ENCODE measurements at regions not wholly inside any gene's neighbourhood (a gene's known extent, or its start where the extent isn't known, plus 50 kb on each side); places are given as distances from the start of the nearest gene placed in this dataset.

GRCh38 chr18:53764086-53764485 lies 460.4 kb downstream of the MBD2 start:
- no peak for TF ChIP-seq FOSL1 (CRISPR knock-in tag; IDR thresholded peaks at IDR 0.05; ENCODE audit: borderline replicate concordance)
- no peak for TF ChIP-seq TBP (CRISPR knock-in tag; IDR thresholded peaks at IDR 0.05)
- no peak for TF ChIP-seq THAP9 (CRISPR knock-in tag; IDR thresholded peaks at IDR 0.05; ENCODE audit: borderline replicate concordance)
- no peak for TF ChIP-seq NFYB (CRISPR knock-in tag; IDR thresholded peaks at IDR 0.05)
- TF ChIP-seq, protein P1, sequence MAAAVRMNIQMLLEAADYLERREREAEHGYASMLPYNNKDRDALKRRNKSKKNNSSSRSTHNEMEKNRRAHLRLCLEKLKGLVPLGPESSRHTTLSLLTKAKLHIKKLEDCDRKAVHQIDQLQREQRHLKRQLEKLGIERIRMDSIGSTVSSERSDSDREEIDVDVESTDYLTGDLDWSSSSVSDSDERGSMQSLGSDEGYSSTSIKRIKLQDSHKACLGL (CRISPR knock-in tag; IDR thresholded peaks at IDR 0.05), result no peak
- no peak for TF ChIP-seq ZBTB38 (CRISPR knock-in tag; IDR thresholded peaks at IDR 0.05)
- TF ChIP-seq PREB (CRISPR knock-in tag; IDR thresholded peaks at IDR 0.05), result no peak
- TF ChIP-seq, protein P2, sequence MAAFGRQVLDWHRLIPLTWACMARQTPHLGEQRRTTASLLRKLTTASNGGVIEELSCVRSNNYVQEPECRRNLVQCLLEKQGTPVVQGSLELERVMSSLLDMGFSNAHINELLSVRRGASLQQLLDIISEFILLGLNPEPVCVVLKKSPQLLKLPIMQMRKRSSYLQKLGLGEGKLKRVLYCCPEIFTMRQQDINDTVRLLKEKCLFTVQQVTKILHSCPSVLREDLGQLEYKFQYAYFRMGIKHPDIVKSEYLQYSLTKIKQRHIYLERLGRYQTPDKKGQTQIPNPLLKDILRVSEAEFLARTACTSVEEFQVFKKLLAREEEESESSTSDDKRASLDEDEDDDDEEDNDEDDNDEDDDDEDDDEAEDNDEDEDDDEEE (CRISPR knock-in tag; IDR thresholded peaks at IDR 0.05), result no peak
- no peak for TF ChIP-seq ZBTB10 (CRISPR knock-in tag; IDR thresholded peaks at IDR 0.05; ENCODE audit: borderline replicate concordance)
- TF ChIP-seq, protein P3, sequence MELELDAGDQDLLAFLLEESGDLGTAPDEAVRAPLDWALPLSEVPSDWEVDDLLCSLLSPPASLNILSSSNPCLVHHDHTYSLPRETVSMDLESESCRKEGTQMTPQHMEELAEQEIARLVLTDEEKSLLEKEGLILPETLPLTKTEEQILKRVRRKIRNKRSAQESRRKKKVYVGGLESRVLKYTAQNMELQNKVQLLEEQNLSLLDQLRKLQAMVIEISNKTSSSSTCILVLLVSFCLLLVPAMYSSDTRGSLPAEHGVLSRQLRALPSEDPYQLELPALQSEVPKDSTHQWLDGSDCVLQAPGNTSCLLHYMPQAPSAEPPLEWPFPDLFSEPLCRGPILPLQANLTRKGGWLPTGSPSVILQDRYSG (CRISPR knock-in tag; IDR thresholded peaks at IDR 0.05), result no peak
- no peak for TF ChIP-seq TCF7L2 (IDR thresholded peaks at IDR 0.05; ENCODE audit: low read depth, low read length)
- no peak for TF ChIP-seq ESRRA (CRISPR knock-in tag; IDR thresholded peaks at IDR 0.05; ENCODE audit: low read depth)
- TF ChIP-seq RARG (CRISPR knock-in tag; IDR thresholded peaks at IDR 0.05; ENCODE audit: low read depth), result no peak

All from HepG2 (cell line).